ENCODE measurements at regions not wholly inside any gene's neighbourhood (a gene's known extent, or its start where the extent isn't known, plus 50 kb on each side); places are given as distances from the start of the nearest gene placed in this dataset.
A peak's percentile ranks its signal among the peaks of the same experiment; 100 is the strongest.

DNA sequence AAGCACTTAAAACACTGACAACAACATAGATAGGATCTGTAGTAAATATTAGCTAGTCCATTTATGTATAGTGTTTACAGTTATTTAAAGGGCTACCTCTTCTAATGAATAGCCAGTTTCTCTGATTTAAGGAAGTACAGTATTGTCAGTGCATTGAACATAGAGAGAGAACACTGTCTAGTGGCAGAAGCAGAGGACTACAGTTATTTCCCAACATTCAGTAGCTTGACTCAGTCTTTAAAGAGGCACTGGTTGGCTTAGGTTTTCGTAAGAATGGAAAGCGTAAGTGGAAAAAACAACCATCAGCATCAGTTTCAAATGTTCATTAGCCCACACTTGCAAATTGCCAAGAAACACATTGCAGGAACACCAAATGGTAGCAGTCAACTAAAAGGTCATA lies 125.0 kb upstream of the HMGA2 start:
- BruUV-seq (replicated peaks) = no TSS peak
- H3K36me3 Mint-ChIP-seq (ENCODE audit: insufficient read depth, unreplicated experiment) = no peaks in the 10 kb centered on the region
- TF ChIP-seq, protein P1, sequence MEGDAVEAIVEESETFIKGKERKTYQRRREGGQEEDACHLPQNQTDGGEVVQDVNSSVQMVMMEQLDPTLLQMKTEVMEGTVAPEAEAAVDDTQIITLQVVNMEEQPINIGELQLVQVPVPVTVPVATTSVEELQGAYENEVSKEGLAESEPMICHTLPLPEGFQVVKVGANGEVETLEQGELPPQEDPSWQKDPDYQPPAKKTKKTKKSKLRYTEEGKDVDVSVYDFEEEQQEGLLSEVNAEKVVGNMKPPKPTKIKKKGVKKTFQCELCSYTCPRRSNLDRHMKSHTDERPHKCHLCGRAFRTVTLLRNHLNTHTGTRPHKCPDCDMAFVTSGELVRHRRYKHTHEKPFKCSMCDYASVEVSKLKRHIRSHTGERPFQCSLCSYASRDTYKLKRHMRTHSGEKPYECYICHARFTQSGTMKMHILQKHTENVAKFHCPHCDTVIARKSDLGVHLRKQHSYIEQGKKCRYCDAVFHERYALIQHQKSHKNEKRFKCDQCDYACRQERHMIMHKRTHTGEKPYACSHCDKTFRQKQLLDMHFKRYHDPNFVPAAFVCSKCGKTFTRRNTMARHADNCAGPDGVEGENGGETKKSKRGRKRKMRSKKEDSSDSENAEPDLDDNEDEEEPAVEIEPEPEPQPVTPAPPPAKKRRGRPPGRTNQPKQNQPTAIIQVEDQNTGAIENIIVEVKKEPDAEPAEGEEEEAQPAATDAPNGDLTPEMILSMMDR (IDR thresholded peaks at IDR 0.05; ENCODE audit: unreplicated experiment) = no peak
- peak; percentile 73 for DNase-seq (ENCODE audit: unreplicated experiment)
- CTCF ChIA-PET = interaction anchor here (0.5 to 2.6 kb wide), 17 partner anchors 10 to 1568 kb away, joined by 3 to 13 read pairs (median 3); no protein-coding TSS in a partner anchor
- intact Hi-C loops (cut with micrococcal nuclease) = loop anchor here (5.0 kb wide), 1 partner anchor 387 kb away; no protein-coding TSS in a partner anchor
- H3K27ac Mint-ChIP-seq (ENCODE audit: low read depth, unreplicated experiment) = no peak overlapping the region
- peaks cover under 1% of the 10 kb centered on the region for H3K9me3 Mint-ChIP-seq (ENCODE audit: unreplicated experiment)
- peaks cover 30% of the 10 kb centered on the region for H3K4me1 Mint-ChIP-seq (ENCODE audit: insufficient read depth, unreplicated experiment)
- no peaks in the 10 kb centered on the region for H3K27me3 Mint-ChIP-seq (ENCODE audit: insufficient read depth, unreplicated experiment)
- POLR2A ChIA-PET = interaction anchor here (0.6 to 2.1 kb wide), 5 partner anchors 26 to 126 kb away, joined by 3 to 9 read pairs (median 4); no protein-coding TSS in a partner anchor
- no peak overlapping the region for H3K4me3 Mint-ChIP-seq (ENCODE audit: unreplicated experiment)

DNA sequence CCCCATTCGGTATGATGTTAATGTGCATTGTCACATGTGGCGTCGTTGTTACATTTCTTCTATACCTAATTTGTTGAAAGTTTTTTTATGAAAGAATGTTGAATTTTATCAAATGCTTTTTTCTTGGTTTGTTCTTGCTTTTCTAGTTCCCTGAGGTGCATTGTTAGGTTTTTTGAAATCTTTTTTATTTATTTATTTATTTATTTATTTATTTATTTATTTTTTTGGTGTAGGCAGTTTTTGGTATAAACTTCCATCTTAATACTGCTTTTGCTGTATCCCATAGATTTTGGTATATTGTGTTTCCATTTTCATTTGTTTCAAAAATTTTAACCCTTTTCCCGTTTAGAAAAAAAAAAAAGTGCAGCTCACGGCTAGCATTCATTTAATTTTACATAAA lies 121.1 kb upstream of the HMGA2 start:
- intact Hi-C loops (cut with micrococcal nuclease) = no loop called here
- CTCF ChIA-PET = no interaction called here

GRCh38 chr12:65705380-65705876 lies 118.9 kb upstream of the HMGA2 start:
- peaks cover 19% of the 10 kb centered on the region for H3K9me3 Mint-ChIP-seq (ENCODE audit: unreplicated experiment)
- no peak overlapping the region for H3K4me3 Mint-ChIP-seq (ENCODE audit: unreplicated experiment)
- ChIA-PET CTCF (interaction anchor here (1.4 kb wide), 1 partner anchor 12 kb away, joined by 4 read pairs; no protein-coding TSS in a partner anchor), POLR2A (interaction anchor here (0.5 to 1.4 kb wide), 2 partner anchors 12 to 1300 kb away, joined by 3 read pairs; no protein-coding TSS in a partner anchor)
- no peak overlapping the region for H3K27ac Mint-ChIP-seq (ENCODE audit: low read depth, unreplicated experiment)
- no peaks in the 10 kb centered on the region for H3K36me3 Mint-ChIP-seq (ENCODE audit: insufficient read depth, unreplicated experiment)
- intact Hi-C loops (cut with micrococcal nuclease) = no loop called here
- no peaks in the 10 kb centered on the region for H3K27me3 Mint-ChIP-seq (ENCODE audit: insufficient read depth, unreplicated experiment)
- H3K4me1 Mint-ChIP-seq (ENCODE audit: insufficient read depth, unreplicated experiment) = no peaks in the 10 kb centered on the region
- DNase-seq (ENCODE audit: unreplicated experiment) = no peak
- no TSS peak for BruUV-seq (replicated peaks)
- TF ChIP-seq, protein P1 (IDR thresholded peaks at IDR 0.05; ENCODE audit: unreplicated experiment) = no peak

More for the DNA sequence above, 121.1 kb upstream of the HMGA2 start:
- no peak for DNase-seq (ENCODE audit: unreplicated experiment)
- POLR2A ChIA-PET = interaction anchor here (0.6 kb wide), 1 partner anchor 312 kb away, joined by 3 read pairs; no protein-coding TSS in a partner anchor
- H3K27me3 Mint-ChIP-seq (ENCODE audit: insufficient read depth, unreplicated experiment) = no peaks in the 10 kb centered on the region
- TF ChIP-seq, protein P1 (IDR thresholded peaks at IDR 0.05; ENCODE audit: unreplicated experiment) = no peak
- no peak overlapping the region for H3K4me3 Mint-ChIP-seq (ENCODE audit: unreplicated experiment)
- no peak overlapping the region for H3K27ac Mint-ChIP-seq (ENCODE audit: low read depth, unreplicated experiment)
- peaks cover 19% of the 10 kb centered on the region for H3K9me3 Mint-ChIP-seq (ENCODE audit: unreplicated experiment)
- no peaks in the 10 kb centered on the region for H3K36me3 Mint-ChIP-seq (ENCODE audit: insufficient read depth, unreplicated experiment)
- peaks cover 9% of the 10 kb centered on the region for H3K4me1 Mint-ChIP-seq (ENCODE audit: insufficient read depth, unreplicated experiment)
- BruUV-seq (replicated peaks) = no TSS peak

DNA sequence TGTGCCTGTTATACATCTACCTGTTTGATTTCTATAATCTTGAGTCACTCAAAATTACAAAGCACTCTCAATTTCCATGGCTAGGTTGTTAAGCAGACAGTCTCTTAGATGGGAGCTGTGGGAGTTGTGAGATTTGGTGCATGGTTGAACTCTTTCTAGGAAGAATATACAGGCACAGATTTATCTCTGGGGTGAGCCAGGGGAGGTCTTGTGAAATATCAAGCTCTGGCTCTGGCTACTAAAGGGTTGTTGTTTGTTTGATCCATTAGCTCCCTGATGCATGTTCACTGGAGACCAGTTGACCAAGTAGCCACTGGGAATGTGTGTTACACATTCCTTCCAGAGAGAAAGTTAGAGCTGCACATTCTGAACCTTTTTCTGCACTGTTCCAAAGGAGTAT lies 117.2 kb upstream of the HMGA2 start:
- Mint-ChIP-seq H3K4me3 (ENCODE audit: unreplicated experiment) (no peak overlapping the region), H3K9me3 (ENCODE audit: unreplicated experiment) (peaks cover 19% of the 10 kb centered on the region), H3K36me3 (ENCODE audit: insufficient read depth, unreplicated experiment) (no peaks in the 10 kb centered on the region), H3K27me3 (ENCODE audit: insufficient read depth, unreplicated experiment) (no peaks in the 10 kb centered on the region), H3K4me1 (ENCODE audit: insufficient read depth, unreplicated experiment) (no peaks in the 10 kb centered on the region), H3K27ac (ENCODE audit: low read depth, unreplicated experiment) (no peak overlapping the region)
- intact Hi-C loops (cut with micrococcal nuclease) = no loop called here
- ChIA-PET CTCF (interaction anchor here (0.6 kb wide), 2 partner anchors 150 to 332 kb away, joined by 3 read pairs; no protein-coding TSS in a partner anchor), POLR2A (no interaction called here)
- TF ChIP-seq, protein P1 (IDR thresholded peaks at IDR 0.05; ENCODE audit: unreplicated experiment) = no peak
- no TSS peak for BruUV-seq (replicated peaks)
- no peak for DNase-seq (ENCODE audit: unreplicated experiment)
